ENCODE measurements at regions not wholly inside any gene's neighbourhood (a gene's known extent, or its start where the extent isn't known, plus 50 kb on each side); places are given as distances from the start of the nearest gene placed in this dataset.

- no peak for DNase-seq (ENCODE audit: low spot score)
Observed at GRCh38 chr2:42108852-42109251, 60.3 kb upstream of the EML4 start.

- no peak for DNase-seq (ENCODE audit: low spot score)
Observed at GRCh38 chr2:42109959-42110640, 59.1 kb upstream of the EML4 start.

GRCh38 chr2:42110641-42111322 lies 58.4 kb upstream of the EML4 start:
- DNase-seq (ENCODE audit: low spot score), result no peak

- DNase-seq (ENCODE audit: low spot score), result no peak
Observed at GRCh38 chr2:42112418-42112817, 56.7 kb upstream of the EML4 start.

- no peak for DNase-seq (ENCODE audit: low spot score)
Observed at GRCh38 chr2:42113452-42113851, 55.7 kb upstream of the EML4 start.

GRCh38 chr2:42114091-42114490 lies 55.1 kb upstream of the EML4 start:
- no peak for DNase-seq (ENCODE audit: low spot score)

GRCh38 chr2:42115588-42115987 lies 53.6 kb upstream of the EML4 start:
- no peak for DNase-seq (ENCODE audit: low spot score)

- no peak for DNase-seq (ENCODE audit: low spot score)
Observed at GRCh38 chr2:42116195-42117181, 52.7 kb upstream of the EML4 start.

GRCh38 chr2:42117182-42117579 lies 52.0 kb upstream of the EML4 start:
- no peak for DNase-seq (ENCODE audit: low spot score)

GRCh38 chr2:42117923-42118753 lies 51.0 kb upstream of the EML4 start:
- peak; percentile 97 for DNase-seq (ENCODE audit: low spot score)

- no peak for DNase-seq (ENCODE audit: low spot score)
Observed at GRCh38 chr2:42118754-42119569, 50.2 kb upstream of the EML4 start.

All from kidney tubule cell (primary cell).